Liver (tissue), 8 donors: ENCODE measurements at regions not wholly inside any gene's neighbourhood (a gene's known extent, or its start where the extent isn't known, plus 50 kb on each side); places are given as distances from the start of the nearest gene placed in this dataset.

Experiments
- DNase-seq: peaks from one replicate; pipeline ENCODE4 v3.0.0-alpha.2; 2017; ENCODE audit warnings: low spot score
- H3K27ac ChIP-seq, 2 donors: one replicate each; pipeline ENCODE4 v1.7.0; 2013; ENCODE audit warnings: inconsistent platforms in 2 of 2, low read length in 2 of 2, control low read depth in 1 of 2, low read depth in 1 of 2, mild to moderate bottlenecking in 1 of 2
- H3K27me3 ChIP-seq, 4 donors: one replicate each; pipeline versions ENCODE4 v1.6.1 to v1.7.0; 2013; ENCODE audit warnings: low read length in 3 of 4, inconsistent platforms in 1 of 4, mild to moderate bottlenecking in 1 of 4, moderate library complexity in 1 of 4; ENCODE audit not compliant: control insufficient read depth in 4 of 4, insufficient read depth in 4 of 4
- H3K36me3 ChIP-seq, 4 donors: one replicate each; pipeline versions ENCODE4 v1.6.1 to v1.7.0; 2013; ENCODE audit warnings: low read length in 3 of 4, mild to moderate bottlenecking in 3 of 4, low read depth in 1 of 4, moderate library complexity in 1 of 4; ENCODE audit not compliant: control insufficient read depth in 4 of 4, insufficient read depth in 3 of 4
- H3K4me1 ChIP-seq, 4 donors: one replicate each; pipeline versions ENCODE4 v1.6.1 to v1.7.0; 2013; ENCODE audit warnings: low read length in 3 of 4, mild to moderate bottlenecking in 3 of 4, moderate library complexity in 1 of 4; ENCODE audit not compliant: control insufficient read depth in 4 of 4, insufficient read depth in 4 of 4
- H3K4me3 ChIP-seq, 3 donors: one replicate each; pipeline versions ENCODE4 v1.6.1 to v1.7.0; 2013; ENCODE audit warnings: low read length in 3 of 3, control low read depth in 1 of 3, low read depth in 1 of 3, mild to moderate bottlenecking in 1 of 3
- H3K9ac ChIP-seq, 2 donors: one replicate each; pipeline ENCODE4 v1.7.0; 2013; ENCODE audit warnings: low read length in 2 of 2, mild to moderate bottlenecking in 2 of 2, moderate library complexity in 2 of 2, control low read depth in 1 of 2, low read depth in 1 of 2
- H3K9me3 ChIP-seq, 4 donors: one replicate each; pipeline versions ENCODE4 v1.6.1 to v1.7.0; 2013; ENCODE audit warnings: low read length in 3 of 4; ENCODE audit not compliant: control insufficient read depth in 4 of 4
- CTCF ChIP-seq: fragments of 150-350 bp; IDR thresholded peaks from 2 replicates; pipeline ENCODE4 v1.5.1; 2017; ENCODE audit warnings: improper control_type of control experiment, low read depth, low read length; ENCODE audit not compliant: missing input control
- EGR1 ChIP-seq, 2 donors: IDR thresholded peaks; 2 replicates each; pipeline ENCODE4 v1.6.1; 2016 to 2018; ENCODE audit warnings: antibody characterized with exemption in 2 of 2, low read depth in 2 of 2
- FOXA1 ChIP-seq: IDR thresholded peaks from 2 replicates; pipeline ENCODE4 v1.6.1; 2016; ENCODE audit warnings: antibody characterized with exemption
- FOXA2 ChIP-seq: IDR thresholded peaks from 2 replicates; pipeline ENCODE4 v1.6.1; 2016; ENCODE audit warnings: antibody characterized with exemption
- HNF4A ChIP-seq, 2 donors: conservative IDR thresholded peaks; 2 replicates each; pipeline ENCODE4 v1.6.1; 2016; ENCODE audit warnings: antibody characterized with exemption in 2 of 2, mild to moderate bottlenecking in 2 of 2
- HNF4G ChIP-seq: IDR thresholded peaks from 2 replicates; pipeline ENCODE4 v1.6.1; 2016; ENCODE audit warnings: antibody characterized with exemption
- JUND ChIP-seq, 2 donors: IDR thresholded peaks; 2 replicates each; pipeline ENCODE4 v1.6.1; 2016; ENCODE audit warnings: antibody characterized with exemption in 2 of 2
- NR2F2 ChIP-seq: IDR thresholded peaks from 2 replicates; pipeline ENCODE4 v1.6.1; 2016; ENCODE audit warnings: antibody characterized with exemption
- RAD21 ChIP-seq, 2 donors: IDR thresholded peaks; 2 replicates each; pipeline ENCODE4 v1.6.1; 2016; ENCODE audit warnings: antibody characterized with exemption in 2 of 2, mild to moderate bottlenecking in 2 of 2
- RXRA ChIP-seq, 2 donors: IDR thresholded peaks; 2 replicates each; pipeline ENCODE4 v1.6.1; 2017 to 2018; ENCODE audit warnings: antibody characterized with exemption in 2 of 2, mild to moderate bottlenecking in 1 of 2
- SP1 ChIP-seq: IDR thresholded peaks from 2 replicates; pipeline ENCODE4 v1.6.1; 2018; ENCODE audit warnings: antibody characterized with exemption, mild to moderate bottlenecking
- TAF1 ChIP-seq: conservative IDR thresholded peaks from 2 replicates; pipeline ENCODE4 v1.6.1; 2016; ENCODE audit warnings: antibody characterized with exemption, mild to moderate bottlenecking
- YY1 ChIP-seq: IDR thresholded peaks from 2 replicates; pipeline ENCODE4 v1.6.1; 2016; ENCODE audit warnings: antibody characterized with exemption, mild to moderate bottlenecking
- WGBS: extraction: QIAGEN DNeasy Blood & Tissue Kit; methylation state at CpG from one replicate; pipeline ENCODE4 v1.1.7; 2013; 5-methylcytosine and 5-hydroxymethylcytosine counted together
- TF ChIP-seq, protein P1 (sequence below): IDR thresholded peaks from 2 replicates; pipeline ENCODE4 v1.6.1; 2016; ENCODE audit warnings: antibody characterized with exemption
- TF ChIP-seq, protein P2 (sequence below): IDR thresholded peaks from 2 replicates; pipeline ENCODE4 v1.6.1; 2016; ENCODE audit warnings: antibody characterized with exemption
- TF ChIP-seq, protein P3 (sequence below): IDR thresholded peaks from 2 replicates; pipeline ENCODE4 v1.6.1; 2016; ENCODE audit warnings: antibody characterized with exemption
- donor health status: healthy.
- donor health status: healthy.
- donor health status: healthy.
- donor health status: healthy.
- donor health status: healthy.

- Histone ChIP-seq H3K36me3 (no peaks in the 10 kb centered on the region), H3K9me3 (no peaks in the 10 kb centered on the region), H3K27me3 (peaks cover 0 to 6% (median 0%) of the 10 kb centered on the region in 4 donors), H3K9ac (no peak overlapping the region), H3K27ac (no peak overlapping the region), H3K4me3 (no peak overlapping the region), H3K4me1 (no peaks in the 10 kb centered on the region)
- no peak for DNase-seq
- TF ChIP-seq NR2F2 (no peak), FOXA1 (no peak), EGR1 (IDR thresholded peaks at IDR 0.05; ENCODE audit: low read depth in 2 of 2) (no peak), HNF4G (no peak), TAF1 (no peak)
- WGBS = 75% methylated on average over 7 of the region's 7 CpGs
Measured at GRCh38 chr10:130725474-130725970, 586.0 kb downstream of the TCERG1L start.

DNA sequence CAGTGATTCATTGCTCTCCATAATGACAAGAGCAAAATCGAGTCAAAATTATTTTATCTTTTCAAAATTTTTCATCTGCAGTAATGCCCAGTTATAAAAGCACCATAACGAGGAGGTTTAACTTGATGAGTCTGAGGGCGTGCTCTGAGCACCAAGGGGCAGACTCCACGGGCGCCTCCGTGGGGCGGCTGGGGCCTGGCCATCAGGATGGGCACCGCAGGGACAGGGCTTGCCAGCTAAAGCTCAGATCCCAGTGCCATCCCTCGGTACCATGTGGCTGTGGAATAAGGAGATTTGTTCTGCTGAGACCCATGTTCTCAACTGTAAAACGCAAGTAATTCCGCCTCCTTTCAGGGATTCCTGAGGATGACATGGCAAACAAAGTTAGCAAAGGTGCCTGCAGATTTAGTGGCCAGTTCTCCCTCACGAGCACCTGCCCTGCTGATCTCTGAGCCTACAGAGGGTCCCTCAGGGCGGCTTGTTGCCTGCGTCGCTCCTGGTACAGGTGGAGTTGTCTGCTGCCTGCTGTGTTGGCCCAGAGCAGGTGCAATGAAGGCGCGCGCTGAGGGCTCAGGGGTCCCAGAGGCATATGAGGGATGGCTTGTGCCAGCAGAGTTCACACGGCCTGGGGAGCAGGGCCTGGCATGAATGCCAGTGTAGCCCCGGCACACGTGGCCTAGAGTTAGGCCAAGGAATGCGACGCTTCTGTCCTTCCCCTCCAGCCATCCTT lies 584.4 kb downstream of the TCERG1L start:
- H3K9me3 ChIP-seq = no peaks in the 10 kb centered on the region
- no peak overlapping the region for H3K4me3 ChIP-seq
- no peaks in the 10 kb centered on the region for H3K36me3 ChIP-seq
- no peak overlapping the region for H3K9ac ChIP-seq
- peaks cover 0 to 6% (median 0%) of the 10 kb centered on the region in 4 donors for H3K27me3 ChIP-seq
- WGBS = 85% methylated on average over 23 of the region's 23 CpGs
- no peak for DNase-seq
- H3K27ac ChIP-seq = no peak overlapping the region
- H3K4me1 ChIP-seq = no peaks in the 10 kb centered on the region
- no peak for TF ChIP-seq NR2F2
- TF ChIP-seq, protein P1, sequence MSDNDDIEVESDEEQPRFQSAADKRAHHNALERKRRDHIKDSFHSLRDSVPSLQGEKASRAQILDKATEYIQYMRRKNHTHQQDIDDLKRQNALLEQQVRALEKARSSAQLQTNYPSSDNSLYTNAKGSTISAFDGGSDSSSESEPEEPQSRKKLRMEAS = no peak
- no peak for TF ChIP-seq FOXA1
- no peak for TF ChIP-seq HNF4G
- TF ChIP-seq RAD21 (IDR thresholded peaks at IDR 0.05) = no peak
- TF ChIP-seq CTCF = no peak
- TF ChIP-seq, protein P2, sequence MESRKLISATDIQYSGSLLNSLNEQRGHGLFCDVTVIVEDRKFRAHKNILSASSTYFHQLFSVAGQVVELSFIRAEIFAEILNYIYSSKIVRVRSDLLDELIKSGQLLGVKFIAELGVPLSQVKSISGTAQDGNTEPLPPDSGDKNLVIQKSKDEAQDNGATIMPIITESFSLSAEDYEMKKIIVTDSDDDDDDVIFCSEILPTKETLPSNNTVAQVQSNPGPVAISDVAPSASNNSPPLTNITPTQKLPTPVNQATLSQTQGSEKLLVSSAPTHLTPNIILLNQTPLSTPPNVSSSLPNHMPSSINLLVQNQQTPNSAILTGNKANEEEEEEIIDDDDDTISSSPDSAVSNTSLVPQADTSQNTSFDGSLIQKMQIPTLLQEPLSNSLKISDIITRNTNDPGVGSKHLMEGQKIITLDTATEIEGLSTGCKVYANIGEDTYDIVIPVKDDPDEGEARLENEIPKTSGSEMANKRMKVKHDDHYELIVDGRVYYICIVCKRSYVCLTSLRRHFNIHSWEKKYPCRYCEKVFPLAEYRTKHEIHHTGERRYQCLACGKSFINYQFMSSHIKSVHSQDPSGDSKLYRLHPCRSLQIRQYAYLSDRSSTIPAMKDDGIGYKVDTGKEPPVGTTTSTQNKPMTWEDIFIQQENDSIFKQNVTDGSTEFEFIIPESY = no peak
- TF ChIP-seq RXRA (IDR thresholded peaks at IDR 0.05) = no peak
- TF ChIP-seq SP1 = no peak
- TF ChIP-seq HNF4A (conservative IDR thresholded peaks at IDR 0.05) = no peak

- Histone ChIP-seq H3K9ac (no peak overlapping the region), H3K4me1 (no peaks in the 10 kb centered on the region), H3K36me3 (no peaks in the 10 kb centered on the region), H3K27me3 (peaks cover 0 to 6% (median 0%) of the 10 kb centered on the region in 4 donors), H3K4me3 (no peak overlapping the region), H3K27ac (no peak overlapping the region), H3K9me3 (no peaks in the 10 kb centered on the region)
- no peak for DNase-seq
- WGBS = 63% methylated on average over 15 of the region's 15 CpGs
- TF ChIP-seq EGR1 (IDR thresholded peaks at IDR 0.05; ENCODE audit: low read depth in 2 of 2) (no peak), FOXA2 (no peak), YY1 (no peak), SP1 (no peak), NR2F2 (no peak), TAF1 (no peak), FOXA1 (no peak), CTCF (no peak), RAD21 (IDR thresholded peaks at IDR 0.05) (no peak), JUND (IDR thresholded peaks at IDR 0.05) (no peak)
- TF ChIP-seq, protein P3, sequence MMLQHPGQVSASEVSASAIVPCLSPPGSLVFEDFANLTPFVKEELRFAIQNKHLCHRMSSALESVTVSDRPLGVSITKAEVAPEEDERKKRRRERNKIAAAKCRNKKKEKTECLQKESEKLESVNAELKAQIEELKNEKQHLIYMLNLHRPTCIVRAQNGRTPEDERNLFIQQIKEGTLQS = no peak
Measured at GRCh38 chr10:130727766-130728490, 583.6 kb downstream of the TCERG1L start.
